ENCODE measurements at regions not wholly inside any gene's neighbourhood (a gene's known extent, or its start where the extent isn't known, plus 50 kb on each side); places are given as distances from the start of the nearest gene placed in this dataset.
A peak's percentile ranks its signal among the peaks of the same experiment; 100 is the strongest.

DNA sequence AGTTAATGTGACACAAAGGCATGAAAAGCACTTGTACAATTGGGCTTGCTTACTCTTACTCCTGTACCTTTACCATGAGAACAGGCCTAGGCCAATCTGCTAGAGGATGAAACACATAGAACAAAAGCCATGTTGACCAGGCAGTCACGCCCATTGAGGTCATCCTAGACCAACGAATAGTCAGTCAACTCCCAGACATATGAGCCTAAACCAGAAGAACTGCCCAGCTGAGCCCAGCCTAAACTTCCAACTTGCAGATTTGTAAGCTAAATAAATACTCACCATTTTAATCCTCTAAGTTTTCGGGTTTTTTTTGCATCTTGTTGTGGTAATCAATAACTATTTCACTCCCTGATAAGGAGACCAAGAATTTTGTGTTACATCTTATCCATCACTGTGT is 164.8 kb upstream of the ADRA1B start:
- Histone ChIP-seq H3K27ac (ENCODE audit: low read length) (no peak overlapping the region), H3K4me1 (ENCODE audit: control insufficient read depth, insufficient read depth, low read length) (no peaks in the 10 kb centered on the region), H3K9me3 (replicated peaks; ENCODE audit: control insufficient read depth, low read depth, low read length) (no peaks in the 10 kb centered on the region), H3K27me3 (ENCODE audit: control insufficient read depth, insufficient read depth, low read length) (no peaks in the 10 kb centered on the region), H3K36me3 (ENCODE audit: control insufficient read depth, insufficient read depth, low read length) (no peaks in the 10 kb centered on the region), H3K4me3 (ENCODE audit: low read length) (no peak overlapping the region)
- WGBS (ENCODE audit: insufficient coverage): 100% methylated on average over 1 of the region's 3 CpGs
- DNase-seq: no peak

DNA sequence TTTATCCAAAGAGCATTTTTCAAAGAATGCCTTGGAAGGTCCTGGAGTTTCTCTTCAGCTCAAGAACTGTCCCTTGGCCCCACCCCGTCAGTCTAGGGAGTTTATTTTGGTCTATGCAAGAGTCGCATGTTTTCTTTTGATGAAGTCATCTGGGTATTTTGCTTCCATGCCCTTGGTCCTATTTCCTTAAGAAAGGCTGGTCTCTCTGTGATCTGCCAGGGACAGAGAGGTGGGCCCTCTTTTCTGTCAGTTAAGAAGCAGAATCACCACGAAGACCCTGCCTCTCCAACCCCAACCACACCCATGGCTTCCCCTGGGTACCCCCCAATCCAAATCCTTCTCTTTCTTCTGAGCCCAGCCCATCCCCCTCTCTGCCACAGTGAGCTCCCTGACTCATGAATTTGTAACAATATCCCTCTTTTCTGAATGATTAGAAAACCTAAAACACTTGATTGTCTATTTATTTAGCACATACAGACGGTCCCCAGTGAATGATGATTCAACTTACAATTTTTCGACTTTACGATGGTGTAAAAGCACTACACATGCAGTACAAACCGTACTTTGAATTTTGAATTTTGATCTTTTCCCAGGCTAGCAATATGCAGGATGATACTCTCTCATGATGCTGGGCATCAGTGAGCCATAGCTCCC is 163.5 kb upstream of the ADRA1B start:
- no peaks in the 10 kb centered on the region for H3K9me3 ChIP-seq (replicated peaks; ENCODE audit: control insufficient read depth, low read depth, low read length)
- H3K4me1 ChIP-seq (ENCODE audit: control insufficient read depth, insufficient read depth, low read length): no peaks in the 10 kb centered on the region
- DNase-seq: no peak
- H3K27ac ChIP-seq (ENCODE audit: low read length): no peak overlapping the region
- H3K27me3 ChIP-seq (ENCODE audit: control insufficient read depth, insufficient read depth, low read length): no peaks in the 10 kb centered on the region
- WGBS (ENCODE audit: insufficient coverage): 81% methylated on average over 6 of the region's 7 CpGs
- no peak overlapping the region for H3K4me3 ChIP-seq (ENCODE audit: low read length)
- H3K36me3 ChIP-seq (ENCODE audit: control insufficient read depth, insufficient read depth, low read length): no peaks in the 10 kb centered on the region

DNA sequence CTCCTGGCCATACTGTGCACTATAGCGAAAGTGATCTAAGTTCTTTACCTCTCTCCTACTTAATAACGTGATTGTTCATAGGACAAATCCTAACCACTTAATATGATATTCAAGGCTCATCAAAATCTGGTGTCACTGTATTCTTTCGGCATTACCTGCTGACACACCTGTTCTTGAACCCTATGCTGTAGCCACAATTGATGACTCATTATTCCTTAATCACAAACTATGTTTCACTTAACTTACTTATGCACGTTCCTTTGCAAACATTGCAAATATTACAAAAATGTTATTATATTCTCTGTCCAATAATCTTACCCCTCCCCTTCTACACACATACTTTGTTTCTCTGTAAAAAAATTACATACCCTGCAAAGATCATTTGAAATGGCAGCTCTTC is 158.1 kb upstream of the ADRA1B start:
- no peak for DNase-seq
- Histone ChIP-seq H3K4me3 (ENCODE audit: low read length) (no peak overlapping the region), H3K4me1 (ENCODE audit: control insufficient read depth, insufficient read depth, low read length) (no peaks in the 10 kb centered on the region), H3K27ac (ENCODE audit: low read length) (no peak overlapping the region), H3K9me3 (replicated peaks; ENCODE audit: control insufficient read depth, low read depth, low read length) (no peaks in the 10 kb centered on the region), H3K27me3 (ENCODE audit: control insufficient read depth, insufficient read depth, low read length) (no peaks in the 10 kb centered on the region), H3K36me3 (ENCODE audit: control insufficient read depth, insufficient read depth, low read length) (no peaks in the 10 kb centered on the region)
- 100% methylated on average over 2 of the region's 4 CpGs for WGBS (ENCODE audit: insufficient coverage)

GRCh38 chr5:159759791-159760290 is 156.4 kb upstream of the ADRA1B start:
- no peaks in the 10 kb centered on the region for H3K9me3 ChIP-seq (replicated peaks; ENCODE audit: control insufficient read depth, low read depth, low read length)
- no peak overlapping the region for H3K4me3 ChIP-seq (ENCODE audit: low read length)
- H3K27me3 ChIP-seq (ENCODE audit: control insufficient read depth, insufficient read depth, low read length): no peaks in the 10 kb centered on the region
- no peak overlapping the region for H3K27ac ChIP-seq (ENCODE audit: low read length)
- WGBS (ENCODE audit: insufficient coverage): 83% methylated on average over 1 of the region's 4 CpGs
- H3K4me1 ChIP-seq (ENCODE audit: control insufficient read depth, insufficient read depth, low read length): no peaks in the 10 kb centered on the region
- DNase-seq: no peak
- no peaks in the 10 kb centered on the region for H3K36me3 ChIP-seq (ENCODE audit: control insufficient read depth, insufficient read depth, low read length)

- DNase-seq: peak; percentile 20
- no peaks in the 10 kb centered on the region for H3K27me3 ChIP-seq (ENCODE audit: control insufficient read depth, insufficient read depth, low read length)
- H3K4me1 ChIP-seq (ENCODE audit: control insufficient read depth, insufficient read depth, low read length): no peaks in the 10 kb centered on the region
- H3K27ac ChIP-seq (ENCODE audit: low read length): no peak overlapping the region
- WGBS (ENCODE audit: insufficient coverage): 25% methylated on average over 1 of the region's 2 CpGs
- no peaks in the 10 kb centered on the region for H3K9me3 ChIP-seq (replicated peaks; ENCODE audit: control insufficient read depth, low read depth, low read length)
- H3K4me3 ChIP-seq (ENCODE audit: low read length): no peak overlapping the region
- H3K36me3 ChIP-seq (ENCODE audit: control insufficient read depth, insufficient read depth, low read length): no peaks in the 10 kb centered on the region
Observed at GRCh38 chr5:159762921-159763320, 153.4 kb upstream of the ADRA1B start.

- no peaks in the 10 kb centered on the region for H3K9me3 ChIP-seq (replicated peaks; ENCODE audit: control insufficient read depth, low read depth, low read length)
- no peaks in the 10 kb centered on the region for H3K36me3 ChIP-seq (ENCODE audit: control insufficient read depth, insufficient read depth, low read length)
- H3K4me3 ChIP-seq (ENCODE audit: low read length): no peak overlapping the region
- WGBS (ENCODE audit: insufficient coverage): 52% methylated on average over 8 of the region's 9 CpGs
- H3K27ac ChIP-seq (ENCODE audit: low read length): no peak overlapping the region
- H3K4me1 ChIP-seq (ENCODE audit: control insufficient read depth, insufficient read depth, low read length): no peaks in the 10 kb centered on the region
- no peaks in the 10 kb centered on the region for H3K27me3 ChIP-seq (ENCODE audit: control insufficient read depth, insufficient read depth, low read length)
- no peak for DNase-seq
Observed at GRCh38 chr5:159763562-159763961, 152.7 kb upstream of the ADRA1B start.

- no peaks in the 10 kb centered on the region for H3K4me1 ChIP-seq (ENCODE audit: control insufficient read depth, insufficient read depth, low read length)
- H3K9me3 ChIP-seq (replicated peaks; ENCODE audit: control insufficient read depth, low read depth, low read length): no peaks in the 10 kb centered on the region
- H3K4me3 ChIP-seq (ENCODE audit: low read length): no peak overlapping the region
- no peaks in the 10 kb centered on the region for H3K36me3 ChIP-seq (ENCODE audit: control insufficient read depth, insufficient read depth, low read length)
- H3K27ac ChIP-seq (ENCODE audit: low read length): no peak overlapping the region
- no CpG with 5 or more reads among the region's 7 CpGs for WGBS (ENCODE audit: insufficient coverage)
- no peaks in the 10 kb centered on the region for H3K27me3 ChIP-seq (ENCODE audit: control insufficient read depth, insufficient read depth, low read length)
- DNase-seq: no peak
Observed at GRCh38 chr5:159764283-159765134, 151.8 kb upstream of the ADRA1B start.

GRCh38 chr5:159765135-159765433 is 151.2 kb upstream of the ADRA1B start:
- Histone ChIP-seq H3K27ac (ENCODE audit: low read length) (no peak overlapping the region), H3K9me3 (replicated peaks; ENCODE audit: control insufficient read depth, low read depth, low read length) (no peaks in the 10 kb centered on the region), H3K4me1 (ENCODE audit: control insufficient read depth, insufficient read depth, low read length) (no peaks in the 10 kb centered on the region), H3K36me3 (ENCODE audit: control insufficient read depth, insufficient read depth, low read length) (no peaks in the 10 kb centered on the region), H3K4me3 (ENCODE audit: low read length) (no peak overlapping the region), H3K27me3 (ENCODE audit: control insufficient read depth, insufficient read depth, low read length) (no peaks in the 10 kb centered on the region)
- 65% methylated on average over 5 of the region's 6 CpGs for WGBS (ENCODE audit: insufficient coverage)
- DNase-seq: no peak

- no peaks in the 10 kb centered on the region for H3K9me3 ChIP-seq (replicated peaks; ENCODE audit: control insufficient read depth, low read depth, low read length)
- no peak overlapping the region for H3K27ac ChIP-seq (ENCODE audit: low read length)
- no peaks in the 10 kb centered on the region for H3K27me3 ChIP-seq (ENCODE audit: control insufficient read depth, insufficient read depth, low read length)
- H3K4me3 ChIP-seq (ENCODE audit: low read length): no peak overlapping the region
- no peaks in the 10 kb centered on the region for H3K36me3 ChIP-seq (ENCODE audit: control insufficient read depth, insufficient read depth, low read length)
- no peaks in the 10 kb centered on the region for H3K4me1 ChIP-seq (ENCODE audit: control insufficient read depth, insufficient read depth, low read length)
- DNase-seq: no peak
- 93% methylated on average over 2 of the region's 8 CpGs for WGBS (ENCODE audit: insufficient coverage)
Observed at GRCh38 chr5:159765760-159766517, 150.3 kb upstream of the ADRA1B start.

- no peak overlapping the region for H3K4me3 ChIP-seq (ENCODE audit: low read length)
- no peaks in the 10 kb centered on the region for H3K4me1 ChIP-seq (ENCODE audit: control insufficient read depth, insufficient read depth, low read length)
- no peak overlapping the region for H3K27ac ChIP-seq (ENCODE audit: low read length)
- H3K9me3 ChIP-seq (replicated peaks; ENCODE audit: control insufficient read depth, low read depth, low read length): no peaks in the 10 kb centered on the region
- no peaks in the 10 kb centered on the region for H3K36me3 ChIP-seq (ENCODE audit: control insufficient read depth, insufficient read depth, low read length)
- 20% methylated on average over 1 of the region's 2 CpGs for WGBS (ENCODE audit: insufficient coverage)
- peaks cover 3% of the 10 kb centered on the region for H3K27me3 ChIP-seq (ENCODE audit: control insufficient read depth, insufficient read depth, low read length)
- no peak for DNase-seq
Observed at GRCh38 chr5:159768243-159768642, 148.0 kb upstream of the ADRA1B start.

All from muscle of leg (tissue), 3 donors.